RWPE1 (cell line): ENCODE measurements at regions not wholly inside any gene's neighbourhood (a gene's known extent, or its start where the extent isn't known, plus 50 kb on each side); places are given as distances from the start of the nearest gene placed in this dataset.
"Not testable (repeated sequence)": the region's sequence is repeated elsewhere in the genome, so short reads cannot be mapped to it uniquely, and the experiment has no call there.

Source experiments
- CTCF ChIA-PET: fragments of 350-600 bp; sonication (Branson Sonifier 250); formaldehyde crosslinking; extraction: SDS; loops from one replicate; lab custom pipeline; 2021; lab: Yijun Ruan, JAX
- POLR2A ChIA-PET: fragments of 400-600 bp; formaldehyde crosslinking; extraction: SDS; loops from one replicate; lab custom pipeline; 2020; ENCODE audit warnings: antibody characterized with exemption; ENCODE audit not compliant: low non-redundant PET; lab: Yijun Ruan, JAX
- DNase-seq: peaks from one replicate; pipeline ENCODE4 v3.0.0; 2012; ENCODE audit warnings: low spot score
- H3K27ac ChIP-seq: fragments of 450-650 bp; 2 replicates; pipeline ENCODE4 v1.5.1; 2017
- CTCF ChIP-seq: fragments of 450-650 bp; conservative IDR thresholded peaks from 2 replicates; pipeline ENCODE4 v1.5.1; 2017; ENCODE audit warnings: low read depth, mild to moderate bottlenecking

- POLR2A ChIA-PET = no interaction called here
- TF ChIP-seq CTCF = no peak
- CTCF ChIA-PET = no interaction called here
- no peak for DNase-seq
- no peak overlapping the region for H3K27ac ChIP-seq
These were observed 515.2 kb downstream of the RNF144A start for GRCh38 chr2:7432436-7432835.

GRCh38 chr2:7436096-7436906 lies 519.1 kb downstream of the RNF144A start:
- ChIA-PET CTCF (interaction anchor here (0.8 kb wide), 1 partner anchor 9 kb away, joined by 4 read pairs; no protein-coding TSS in a partner anchor), POLR2A (no interaction called here)
- no peak overlapping the region for H3K27ac ChIP-seq
- no peak for DNase-seq
- TF ChIP-seq CTCF = no peak

GRCh38 chr2:7437141-7437540 lies 519.9 kb downstream of the RNF144A start:
- CTCF ChIA-PET = interaction anchor here (0.8 kb wide), 1 partner anchor 10 kb away, joined by 4 read pairs; no protein-coding TSS in a partner anchor

GRCh38 chr2:7437716-7438632 lies 520.8 kb downstream of the RNF144A start:
- TF ChIP-seq CTCF = no peak
- no peak for DNase-seq
- no peak overlapping the region for H3K27ac ChIP-seq
- CTCF ChIA-PET = no interaction called here
- POLR2A ChIA-PET = no interaction called here

More at GRCh38 chr2:7437141-7437540, 519.9 kb downstream of the RNF144A start:
- POLR2A ChIA-PET = no interaction called here
- no peak for DNase-seq
- H3K27ac ChIP-seq = no peak overlapping the region
- no peak for TF ChIP-seq CTCF

GRCh38 chr2:7438855-7439254 lies 521.6 kb downstream of the RNF144A start:
- CTCF ChIA-PET = no interaction called here
- no peak overlapping the region for H3K27ac ChIP-seq
- POLR2A ChIA-PET = no interaction called here
- DNase-seq = no peak
- no peak for TF ChIP-seq CTCF

- ChIA-PET CTCF (interaction anchor here (0.6 kb wide), 1 partner anchor 398 kb away, joined by 3 read pairs; no protein-coding TSS in a partner anchor), POLR2A (no interaction called here)
- no peak for TF ChIP-seq CTCF
These were observed 523.8 kb downstream of the RNF144A start for GRCh38 chr2:7440977-7441376.

GRCh38 chr2:7441841-7442240 lies 524.6 kb downstream of the RNF144A start:
- H3K27ac ChIP-seq, POLR2A ChIA-PET, DNase-seq: not testable (repeated sequence)
- CTCF ChIA-PET = interaction anchor here (0.5 to 1.7 kb wide), 3 partner anchors 15 to 825 kb away, joined by 3 to 4 read pairs (median 3); no protein-coding TSS in a partner anchor

More at GRCh38 chr2:7440977-7441376, 523.8 kb downstream of the RNF144A start:
- DNase-seq = no peak
- no peak overlapping the region for H3K27ac ChIP-seq
